H1 (cell line): ENCODE measurements at regions not wholly inside any gene's neighbourhood (a gene's known extent, or its start where the extent isn't known, plus 50 kb on each side); places are given as distances from the start of the nearest gene placed in this dataset.

ENCODE experiments used
- CTCF ChIA-PET: fragments of 300-600 bp; sonication (Branson Sonifier 250); formaldehyde crosslinking; loops from one replicate; lab custom pipeline; 2021; ENCODE audit not compliant: partially characterized antibody; lab: Charles Lee
- POLR2A ChIA-PET: fragments of 300-600 bp; sonication (Branson Sonifier 250); formaldehyde crosslinking; loops from one replicate; lab custom pipeline; 2021; ENCODE audit warnings: inconsistent platforms; ENCODE audit not compliant: partially characterized antibody; lab: Charles Lee
- DNase-seq, 2 experiments: peaks; one replicate each; pipeline versions ENCODE4 v3.0.0 to v3.0.0-alpha.2; 2010 to 2022; ENCODE audit warnings: low spot score in 2 of 2, low read depth in 1 of 2, mixed read lengths in 1 of 2
- FAIRE-seq: peaks from 2 replicates; lab custom pipeline; 2011; peaks lifted over from hg19 to GRCh38; lab: Jason Lieb, UNC
- H2AFZ ChIP-seq: 2 replicates; pipeline ENCODE4 v1.8.1; 2012; ENCODE audit warnings: low read length, inconsistent platforms
- H2AK5ac ChIP-seq: 2 replicates; pipeline ENCODE4 v1.6.1; 2013; ENCODE audit warnings: low read depth, low read length
- H2BK120ac ChIP-seq: replicated peaks from 2 replicates; pipeline ENCODE3; 2013; ENCODE audit warnings: low read depth, low read length, inconsistent platforms
- H2BK12ac ChIP-seq: 2 replicates; pipeline ENCODE4 v1.6.1; 2013; ENCODE audit warnings: low read depth, low read length
- H2BK15ac ChIP-seq: 2 replicates; pipeline ENCODE4 v1.6.1; 2013; ENCODE audit warnings: low read length
- H2BK20ac ChIP-seq: 2 replicates; pipeline ENCODE4 v1.6.1; 2013; ENCODE audit warnings: low read length
- H2BK5ac ChIP-seq: 2 replicates; pipeline ENCODE4 v1.6.1; 2013; ENCODE audit warnings: low read depth, low read length
- H3K14ac ChIP-seq: 2 replicates; pipeline ENCODE4 v1.6.1; 2013; ENCODE audit warnings: inconsistent platforms; ENCODE audit not compliant: insufficient read length
- H3K18ac ChIP-seq: 2 replicates; pipeline ENCODE4 v1.6.1; 2013; ENCODE audit warnings: low read length; ENCODE audit errors: extremely low read depth
- H3K23ac ChIP-seq: 2 replicates; pipeline ENCODE4 v1.6.1; 2013; ENCODE audit warnings: inconsistent platforms; ENCODE audit not compliant: insufficient read length
- H3K23me2 ChIP-seq: 2 replicates; pipeline ENCODE4 v1.6.1; 2013; ENCODE audit warnings: low read depth, low read length
- H3K27ac ChIP-seq: 2 replicates; pipeline ENCODE4 v1.6.1; 2011; ENCODE audit warnings: low read depth, low read length, inconsistent platforms
- H3K27me3 ChIP-seq, 4 experiments: replicated peaks in 1 of 4; 1 replicate in 1 of 4; 2 replicates in 3 of 4; pipeline versions ENCODE4 v1.6.1 to v1.8.1; 2011 to 2013; ENCODE audit warnings: low read length in 3 of 4, mild to moderate bottlenecking in 3 of 4, inconsistent platforms in 2 of 4, mixed read lengths in 2 of 4, moderate library complexity in 1 of 4; ENCODE audit not compliant: control insufficient read depth in 3 of 4, insufficient read depth in 3 of 4; ENCODE audit errors: extremely low read depth in 1 of 4
- H3K36me3 ChIP-seq, 4 experiments: 2 replicates each; pipeline versions ENCODE4 v1.6.1 to v1.8.1; 2011 to 2013; ENCODE audit warnings: mild to moderate bottlenecking in 4 of 4, low read length in 3 of 4, moderate library complexity in 2 of 4, control low read depth in 1 of 4, inconsistent platforms in 1 of 4; ENCODE audit not compliant: insufficient read depth in 4 of 4, control insufficient read depth in 2 of 4
- H3K4ac ChIP-seq: replicated peaks from 2 replicates; pipeline ENCODE3; 2013; ENCODE audit warnings: low read length, low read depth, mixed read lengths, inconsistent platforms; ENCODE audit not compliant: insufficient read length
- H3K4me1 ChIP-seq, 4 experiments: replicated peaks in 1 of 4; 1 replicate in 1 of 4; 2 replicates in 3 of 4; pipeline versions ENCODE4 v1.6.1 to v1.8.1; 2011 to 2013; ENCODE audit warnings: low read length in 3 of 4, inconsistent platforms in 2 of 4, mixed read lengths in 1 of 4; ENCODE audit not compliant: insufficient read depth in 4 of 4, control insufficient read depth in 3 of 4
- H3K4me2 ChIP-seq, 2 experiments: 2 replicates each; pipeline versions ENCODE4 v1.6.1 to v1.8.1; 2011 to 2013; ENCODE audit warnings: low read depth in 2 of 2, low read length in 2 of 2, control low read depth in 1 of 2, inconsistent platforms in 1 of 2, mild to moderate bottlenecking in 1 of 2; ENCODE audit not compliant: insufficient read depth in 1 of 2
- H3K4me3 ChIP-seq, 4 experiments: fragments of 200-600, 300-600 bp in 1 of 4; sonication (generic), shearing (Covaris generic), sonication (Bioruptor Twin) in 1 of 4; 2 replicates each; pipeline versions ENCODE4 v1.5.1 to v1.8.1; 2011 to 2016; ENCODE audit warnings: low read length in 4 of 4, low read depth in 3 of 4, control low read depth in 2 of 4, inconsistent platforms in 2 of 4, mild to moderate bottlenecking in 2 of 4, mixed read lengths in 1 of 4, moderate library complexity in 1 of 4; ENCODE audit not compliant: insufficient read depth in 2 of 4; ENCODE audit errors: extremely low read depth in 1 of 4
- H3K56ac ChIP-seq: replicated peaks from 2 replicates; pipeline ENCODE3; 2013; ENCODE audit warnings: low read depth, mild to moderate bottlenecking, mixed read lengths, low read length, inconsistent platforms; ENCODE audit not compliant: insufficient read length
- H3K79me1 ChIP-seq: 2 replicates; pipeline ENCODE4 v1.6.1; 2013; ENCODE audit warnings: low read depth, low read length, control low read depth
- H3K79me2 ChIP-seq, 2 experiments: 2 replicates each; pipeline versions ENCODE4 v1.6.1 to v1.8.1; 2012 to 2013; ENCODE audit warnings: low read length in 2 of 2, mild to moderate bottlenecking in 2 of 2, inconsistent platforms in 1 of 2; ENCODE audit not compliant: insufficient read depth in 2 of 2, control insufficient read depth in 1 of 2
- H3K9ac ChIP-seq, 4 experiments: replicated peaks in 1 of 4; 1 replicate in 1 of 4; 2 replicates in 3 of 4; pipeline versions ENCODE4 v1.6.1 to v1.8.1; 2011 to 2013; ENCODE audit warnings: low read depth in 3 of 4, low read length in 3 of 4, control low read depth in 2 of 4, mild to moderate bottlenecking in 2 of 4, moderate library complexity in 2 of 4, inconsistent platforms in 1 of 4; ENCODE audit errors: extremely low read depth in 1 of 4
- H3K9me3 ChIP-seq, 2 experiments: 2 replicates each; pipeline versions ENCODE4 v1.6.1 to v1.8.1; 2012 to 2013; ENCODE audit warnings: mild to moderate bottlenecking in 2 of 2, moderate library complexity in 2 of 2, control low read depth in 1 of 2, inconsistent platforms in 1 of 2, low read depth in 1 of 2, low read length in 1 of 2, mixed read lengths in 1 of 2; ENCODE audit not compliant: insufficient read depth in 2 of 2
- H4K20me1 ChIP-seq, 2 experiments: replicated peaks in 1 of 2; 2 replicates each; pipeline versions ENCODE3 to v1.8.1; 2011 to 2013; ENCODE audit warnings: inconsistent platforms in 2 of 2, low read length in 2 of 2, mild to moderate bottlenecking in 1 of 2; ENCODE audit not compliant: insufficient read depth in 2 of 2, control insufficient read depth in 1 of 2
- H4K5ac ChIP-seq: 2 replicates; pipeline ENCODE4 v1.6.1; 2013; ENCODE audit warnings: low read length, low read depth, mixed read lengths, inconsistent platforms; ENCODE audit not compliant: insufficient read length
- H4K8ac ChIP-seq: 2 replicates; pipeline ENCODE4 v1.8.0; 2013; ENCODE audit warnings: mild to moderate bottlenecking, moderate library complexity, low read length, inconsistent platforms; ENCODE audit not compliant: insufficient read depth; ENCODE audit errors: extremely low read depth
- H4K91ac ChIP-seq: replicated peaks from 2 replicates; pipeline ENCODE3; 2013; ENCODE audit warnings: low read length, mixed read lengths, inconsistent platforms; ENCODE audit not compliant: insufficient read length
- CBX5 ChIP-seq: fragments of 300-800, 300-1000 bp; sonication (generic); IDR thresholded peaks from 2 replicates; pipeline ENCODE4 v1.7.1; 2016; ENCODE audit warnings: antibody characterized with exemption, low read length, low read depth
- NANOG ChIP-seq: IDR thresholded peaks from 2 replicates; pipeline ENCODE4 v1.6.1; 2011; ENCODE audit warnings: low read length, low read depth, mild to moderate bottlenecking, inconsistent platforms; ENCODE audit not compliant: insufficient read depth, poor library complexity, severe bottlenecking
- NRF1 ChIP-seq: IDR thresholded peaks from 2 replicates; pipeline ENCODE4 v1.6.1; 2011; ENCODE audit warnings: mild to moderate bottlenecking, low read depth, low read length, improper control_type of control experiment
- POU5F1 ChIP-seq: IDR thresholded peaks from 2 replicates; pipeline ENCODE4 v1.6.1; 2011; ENCODE audit warnings: low read depth, mild to moderate bottlenecking, low read length, moderate library complexity
- WGBS, 2 experiments: shearing (Covaris generic) in 1 of 2; methylation state at CpG; one replicate each; pipeline versions ENCODE4 v1.1.6 to v1.1.7; 2013 to 2015; ENCODE audit warnings: low lambda C conversion rate in 2 of 2, mixed read lengths in 2 of 2, inconsistent platforms in 1 of 2, low coverage in 1 of 2, missing lambda C conversion rate in 1 of 2; ENCODE audit not compliant: insufficient replicate concordance in 2 of 2, insufficient coverage in 1 of 2, insufficient read length in 1 of 2; ENCODE audit errors: extremely low coverage in 1 of 2, missing lambda C conversion rate in 1 of 2; 5-methylcytosine and 5-hydroxymethylcytosine counted together

DNA sequence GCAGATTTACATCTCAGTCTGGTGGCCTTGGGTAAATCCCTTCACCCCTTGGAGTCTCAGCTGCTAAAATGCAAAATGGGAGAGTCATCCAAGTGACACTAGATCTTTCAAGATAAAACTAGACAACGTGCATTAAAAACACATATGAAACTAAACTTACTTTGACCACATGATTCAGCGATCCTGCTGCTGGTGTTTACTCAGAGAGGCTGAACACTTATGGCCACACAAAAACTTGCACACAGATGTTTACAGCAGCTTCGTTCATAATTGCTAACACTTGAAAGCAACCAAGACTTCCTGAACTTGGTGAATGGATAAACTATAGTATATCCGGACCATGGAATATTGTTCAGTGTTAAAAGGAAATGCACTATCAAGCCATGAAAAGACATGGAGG lies 55.3 kb upstream of the GPR6 start:
- H3K18ac ChIP-seq: no peak overlapping the region
- DNase-seq (no peak), FAIRE-seq (no peak)
- no peak overlapping the region for H3K23ac ChIP-seq
- ChIA-PET POLR2A (no interaction called here), CTCF (no interaction called here)
- H2AK5ac ChIP-seq: no peak overlapping the region
- H2BK12ac ChIP-seq: no peak overlapping the region
- 72% methylated on average over 4 of the region's 4 CpGs; no CpG with 5 or more reads in 1 of the 2 experiments for WGBS, 2 experiments
- no peaks in the 10 kb centered on the region for H3K9me3 ChIP-seq
- TF ChIP-seq CBX5: no peak
- no peak for TF ChIP-seq NRF1
- TF ChIP-seq NANOG: no peak
- TF ChIP-seq POU5F1: no peak
- no peaks in the 10 kb centered on the region for H3K79me2 ChIP-seq
- H4K91ac ChIP-seq: no peak overlapping the region
- no peak overlapping the region for H4K5ac ChIP-seq
- no peak overlapping the region for H3K27ac ChIP-seq
- no peaks in the 10 kb centered on the region for H3K36me3 ChIP-seq
- no peak overlapping the region for H4K8ac ChIP-seq
- H3K4me3 ChIP-seq: no peak overlapping the region
- no peak overlapping the region for H2BK20ac ChIP-seq
- no peak overlapping the region for H3K4me2 ChIP-seq
- no peaks in the 10 kb centered on the region for H3K23me2 ChIP-seq
- no peak overlapping the region for H2BK15ac ChIP-seq
- H3K27me3 ChIP-seq: no peaks in the 10 kb centered on the region
- H3K4me1 ChIP-seq: no peaks in the 10 kb centered on the region; a peak in 1 of 7 replicates
- no peak overlapping the region for H2BK120ac ChIP-seq
- H3K14ac ChIP-seq: no peak overlapping the region
- H3K4ac ChIP-seq: no peak overlapping the region
- H3K79me1 ChIP-seq: no peaks in the 10 kb centered on the region
- H3K9ac ChIP-seq: no peak overlapping the region
- H2AFZ ChIP-seq: no peak overlapping the region
- no peaks in the 10 kb centered on the region for H4K20me1 ChIP-seq
- no peak overlapping the region for H2BK5ac ChIP-seq
- no peak overlapping the region for H3K56ac ChIP-seq
